A673 (cell line): ENCODE measurements at regions not wholly inside any gene's neighbourhood (a gene's known extent, or its start where the extent isn't known, plus 50 kb on each side); places are given as distances from the start of the nearest gene placed in this dataset.

Experiments
- EZH2 ChIP-seq: fragments of 200-600 bp; sonication (generic); IDR thresholded peaks from 2 replicates; pipeline ENCODE4 v1.6.1; 2017; ENCODE audit warnings: borderline replicate concordance, low read depth, mild to moderate bottlenecking, mixed read lengths, antibody characterized with exemption, low read length; ENCODE audit not compliant: poor library complexity, severe bottlenecking
- TF ChIP-seq, protein P1 (sequence below): fragments of 300-800, 200-600 bp; sonication (generic); conservative IDR thresholded peaks from 2 replicates; pipeline ENCODE4 v1.5.1; 2017; ENCODE audit warnings: low read depth, mild to moderate bottlenecking, antibody characterized with exemption, low read length, moderate library complexity, mixed read lengths

DNA sequence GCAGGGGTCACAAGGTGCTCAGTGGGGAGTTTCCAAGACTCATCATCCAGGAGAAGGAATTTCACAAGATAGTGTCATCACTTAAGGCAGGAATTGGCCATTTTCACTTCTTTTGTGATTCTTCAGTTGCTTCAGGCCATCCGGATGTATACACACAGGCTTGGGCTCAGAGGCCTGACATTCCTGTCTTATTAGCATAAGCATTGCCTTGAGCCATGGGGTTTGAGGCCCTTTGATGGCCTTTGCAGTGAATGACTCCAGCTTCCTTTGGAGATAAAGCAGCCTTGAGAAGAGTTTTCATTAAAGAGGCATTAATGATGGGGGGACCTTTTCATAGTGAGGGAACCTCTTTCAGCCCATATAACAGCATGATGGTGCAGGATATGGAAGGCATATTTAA is 366.0 kb upstream of the CNTNAP5 start:
- TF ChIP-seq, protein P1, sequence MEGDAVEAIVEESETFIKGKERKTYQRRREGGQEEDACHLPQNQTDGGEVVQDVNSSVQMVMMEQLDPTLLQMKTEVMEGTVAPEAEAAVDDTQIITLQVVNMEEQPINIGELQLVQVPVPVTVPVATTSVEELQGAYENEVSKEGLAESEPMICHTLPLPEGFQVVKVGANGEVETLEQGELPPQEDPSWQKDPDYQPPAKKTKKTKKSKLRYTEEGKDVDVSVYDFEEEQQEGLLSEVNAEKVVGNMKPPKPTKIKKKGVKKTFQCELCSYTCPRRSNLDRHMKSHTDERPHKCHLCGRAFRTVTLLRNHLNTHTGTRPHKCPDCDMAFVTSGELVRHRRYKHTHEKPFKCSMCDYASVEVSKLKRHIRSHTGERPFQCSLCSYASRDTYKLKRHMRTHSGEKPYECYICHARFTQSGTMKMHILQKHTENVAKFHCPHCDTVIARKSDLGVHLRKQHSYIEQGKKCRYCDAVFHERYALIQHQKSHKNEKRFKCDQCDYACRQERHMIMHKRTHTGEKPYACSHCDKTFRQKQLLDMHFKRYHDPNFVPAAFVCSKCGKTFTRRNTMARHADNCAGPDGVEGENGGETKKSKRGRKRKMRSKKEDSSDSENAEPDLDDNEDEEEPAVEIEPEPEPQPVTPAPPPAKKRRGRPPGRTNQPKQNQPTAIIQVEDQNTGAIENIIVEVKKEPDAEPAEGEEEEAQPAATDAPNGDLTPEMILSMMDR, result no peak
- TF ChIP-seq EZH2, result no peak
